ENCODE measurements at regions not wholly inside any gene's neighbourhood (a gene's known extent, or its start where the extent isn't known, plus 50 kb on each side); places are given as distances from the start of the nearest gene placed in this dataset.
"Not testable (repeated sequence)": the region's sequence is repeated elsewhere in the genome, so short reads cannot be mapped to it uniquely, and the experiment has no call there.

- DNase-seq (ENCODE audit: low read depth in 2 of 2) = no peak
Measured at GRCh38 chr17:68705714-68706076, 104.5 kb upstream of the FAM20A start.

GRCh38 chr17:68704871-68705713 is 103.9 kb upstream of the FAM20A start:
- DNase-seq (ENCODE audit: low read depth in 2 of 2) = no peak

GRCh38 chr17:68701046-68701445 is 99.9 kb upstream of the FAM20A start:
- no peak for DNase-seq (ENCODE audit: low read depth in 2 of 2)

GRCh38 chr17:68700421-68700820 is 99.3 kb upstream of the FAM20A start:
- DNase-seq (ENCODE audit: low read depth in 2 of 2) = no peak

- no peak for DNase-seq (ENCODE audit: low read depth in 2 of 2)
Measured at GRCh38 chr17:68699936-68700335, 98.8 kb upstream of the FAM20A start.

- no peak for DNase-seq (ENCODE audit: low read depth in 2 of 2)
Measured at GRCh38 chr17:68698746-68699145, 97.6 kb upstream of the FAM20A start.

GRCh38 chr17:68697850-68698361 is 96.7 kb upstream of the FAM20A start:
- DNase-seq (ENCODE audit: low read depth in 2 of 2) = no peak

- no peak for DNase-seq (ENCODE audit: low read depth in 2 of 2)
Measured at GRCh38 chr17:68695659-68696058, 94.5 kb upstream of the FAM20A start.

- no peak for DNase-seq (ENCODE audit: low read depth in 2 of 2)
Measured at GRCh38 chr17:68694791-68695485, 93.8 kb upstream of the FAM20A start.

GRCh38 chr17:68693896-68694295 is 92.7 kb upstream of the FAM20A start:
- no peak for DNase-seq (ENCODE audit: low read depth in 2 of 2)

- no peak for DNase-seq (ENCODE audit: low read depth in 2 of 2)
Measured at GRCh38 chr17:68693466-68693865, 92.3 kb upstream of the FAM20A start.

- DNase-seq (ENCODE audit: low read depth in 2 of 2) = no peak
Measured at GRCh38 chr17:68686108-68686988, 85.2 kb upstream of the FAM20A start.

GRCh38 chr17:68684949-68685357 is 83.8 kb upstream of the FAM20A start:
- DNase-seq (ENCODE audit: low read depth in 2 of 2) = no peak

GRCh38 chr17:68682903-68683302 is 81.7 kb upstream of the FAM20A start:
- no peak for DNase-seq (ENCODE audit: low read depth in 2 of 2)

GRCh38 chr17:68679882-68680281 is 78.7 kb upstream of the FAM20A start:
- DNase-seq (ENCODE audit: low read depth in 2 of 2) = no peak

- DNase-seq (ENCODE audit: low read depth in 2 of 2) = no peak
Measured at GRCh38 chr17:68676856-68677255, 75.7 kb upstream of the FAM20A start.

- no peak for DNase-seq (ENCODE audit: low read depth in 2 of 2)
Measured at GRCh38 chr17:68675723-68676122, 74.6 kb upstream of the FAM20A start.

- DNase-seq (ENCODE audit: low read depth in 2 of 2) = no peak
Measured at GRCh38 chr17:68674029-68674925, 73.1 kb upstream of the FAM20A start.

GRCh38 chr17:68670967-68671693 is 70.0 kb upstream of the FAM20A start:
- DNase-seq (ENCODE audit: low read depth in 2 of 2) = no peak

GRCh38 chr17:68666438-68666837 is 65.3 kb upstream of the FAM20A start:
- DNase-seq (ENCODE audit: low read depth in 2 of 2) = not testable (repeated sequence)
